DND-41 (cell line): ENCODE measurements at regions not wholly inside any gene's neighbourhood (a gene's known extent, or its start where the extent isn't known, plus 50 kb on each side); places are given as distances from the start of the nearest gene placed in this dataset.

ENCODE experiments used
- ATAC-seq: fragments of 200-7000 bp; cut with Tn5 transposase; 3 replicates; pipeline ENCODE4 v1.9.1; 2021; ENCODE audit warnings: low read depth; ENCODE audit not compliant: insufficient read depth
- DNase-seq: peaks from one replicate; pipeline ENCODE4 v3.0.0-alpha.2; 2020
- H2AFZ ChIP-seq: 2 replicates; pipeline ENCODE4 v1.6.0; 2012; ENCODE audit warnings: low read depth, low read length
- H3K27ac ChIP-seq: 2 replicates; pipeline ENCODE4 v1.5.1; 2012; ENCODE audit warnings: low read length, inconsistent platforms
- H3K27me3 ChIP-seq: fragments of 200-600 bp; sonication (generic); 2 replicates; pipeline ENCODE4 v1.6.0; 2012; ENCODE audit warnings: low read length, mild to moderate bottlenecking, inconsistent platforms; ENCODE audit not compliant: insufficient read depth, poor library complexity
- H3K36me3 ChIP-seq: 2 replicates; pipeline ENCODE4 v1.5.1; 2012; ENCODE audit warnings: low read length, inconsistent platforms; ENCODE audit not compliant: insufficient read depth
- H3K4me1 ChIP-seq: 2 replicates; pipeline ENCODE4 v1.5.1; 2012; ENCODE audit warnings: mild to moderate bottlenecking, low read length; ENCODE audit not compliant: insufficient read depth
- H3K4me2 ChIP-seq: 2 replicates; pipeline ENCODE4 v1.6.0; 2012; ENCODE audit warnings: mild to moderate bottlenecking, moderate library complexity, low read length, inconsistent platforms; ENCODE audit not compliant: insufficient read depth
- H3K4me3 ChIP-seq, 2 experiments: fragments of 200-600 bp in 1 of 2; shearing (Covaris generic) in 1 of 2; 2 replicates each; pipeline ENCODE4 v1.5.1; 2012 to 2016; ENCODE audit warnings: inconsistent platforms in 2 of 2, low read length in 2 of 2, mild to moderate bottlenecking in 2 of 2, low read depth in 1 of 2, moderate library complexity in 1 of 2
- H3K79me2 ChIP-seq: 2 replicates; pipeline ENCODE4 v1.6.0; 2012; ENCODE audit warnings: low read length, inconsistent platforms; ENCODE audit not compliant: insufficient read depth
- H3K9ac ChIP-seq: 2 replicates; pipeline ENCODE4 v1.6.0; 2012; ENCODE audit warnings: low read depth, mild to moderate bottlenecking, inconsistent platforms, low read length, moderate library complexity
- H3K9me3 ChIP-seq: 2 replicates; pipeline ENCODE4 v1.5.1; 2012; ENCODE audit warnings: low read length, moderate library complexity, mild to moderate bottlenecking, inconsistent platforms; ENCODE audit not compliant: insufficient read depth, severe bottlenecking
- H4K20me1 ChIP-seq: 2 replicates; pipeline ENCODE4 v1.6.0; 2012; ENCODE audit warnings: low read length; ENCODE audit not compliant: insufficient read depth
- EZH2 ChIP-seq: IDR thresholded peaks from 3 replicates; pipeline ENCODE4 v1.6.1; 2012; ENCODE audit warnings: borderline replicate concordance, low read depth, mild to moderate bottlenecking, moderate library complexity, low read length, inconsistent platforms; ENCODE audit not compliant: severe bottlenecking
- TF ChIP-seq, protein P1 (sequence below): IDR thresholded peaks from 2 replicates; pipeline ENCODE4 v1.5.1; 2012; ENCODE audit warnings: borderline replicate concordance, low read length, moderate library complexity, mild to moderate bottlenecking; ENCODE audit not compliant: poor library complexity, severe bottlenecking; ENCODE audit errors: extremely low read depth

DNA sequence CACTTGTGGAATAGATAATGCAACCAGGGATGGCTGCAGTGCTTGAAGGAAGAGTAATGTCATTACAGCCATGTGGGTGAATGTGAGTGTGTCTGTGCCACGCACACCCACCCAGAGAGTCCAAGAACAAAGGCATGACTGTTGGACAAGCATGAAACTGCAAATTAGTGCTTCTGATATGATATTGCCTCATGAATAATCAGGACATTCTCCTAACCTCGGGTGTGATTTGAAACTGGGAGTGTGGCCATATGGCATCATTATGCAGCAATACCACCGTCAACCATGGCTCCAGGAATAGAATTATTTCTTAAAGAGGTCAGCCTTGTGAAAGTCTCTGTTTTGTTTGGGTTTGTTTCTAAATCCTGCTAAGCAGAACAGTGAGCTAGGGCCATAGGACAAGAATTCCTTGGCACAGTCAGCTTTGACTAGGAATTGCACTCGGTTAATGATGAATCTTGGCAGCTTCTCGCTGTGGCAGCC lies 678.0 kb upstream of the RAB6C start:
- Histone ChIP-seq H3K9me3 (no peaks in the 10 kb centered on the region), H3K4me1 (no peaks in the 10 kb centered on the region), H3K4me2 (no peak overlapping the region), H3K27me3 (no peaks in the 10 kb centered on the region), H4K20me1 (no peaks in the 10 kb centered on the region), H3K9ac (no peak overlapping the region), H3K36me3 (no peaks in the 10 kb centered on the region), H3K79me2 (no peaks in the 10 kb centered on the region), H3K4me3 (no peak overlapping the region), H2AFZ (no peak overlapping the region), H3K27ac (no peak overlapping the region)
- DNase-seq (no peak), ATAC-seq (no peak)
- no peak for TF ChIP-seq EZH2
- TF ChIP-seq, protein P1, sequence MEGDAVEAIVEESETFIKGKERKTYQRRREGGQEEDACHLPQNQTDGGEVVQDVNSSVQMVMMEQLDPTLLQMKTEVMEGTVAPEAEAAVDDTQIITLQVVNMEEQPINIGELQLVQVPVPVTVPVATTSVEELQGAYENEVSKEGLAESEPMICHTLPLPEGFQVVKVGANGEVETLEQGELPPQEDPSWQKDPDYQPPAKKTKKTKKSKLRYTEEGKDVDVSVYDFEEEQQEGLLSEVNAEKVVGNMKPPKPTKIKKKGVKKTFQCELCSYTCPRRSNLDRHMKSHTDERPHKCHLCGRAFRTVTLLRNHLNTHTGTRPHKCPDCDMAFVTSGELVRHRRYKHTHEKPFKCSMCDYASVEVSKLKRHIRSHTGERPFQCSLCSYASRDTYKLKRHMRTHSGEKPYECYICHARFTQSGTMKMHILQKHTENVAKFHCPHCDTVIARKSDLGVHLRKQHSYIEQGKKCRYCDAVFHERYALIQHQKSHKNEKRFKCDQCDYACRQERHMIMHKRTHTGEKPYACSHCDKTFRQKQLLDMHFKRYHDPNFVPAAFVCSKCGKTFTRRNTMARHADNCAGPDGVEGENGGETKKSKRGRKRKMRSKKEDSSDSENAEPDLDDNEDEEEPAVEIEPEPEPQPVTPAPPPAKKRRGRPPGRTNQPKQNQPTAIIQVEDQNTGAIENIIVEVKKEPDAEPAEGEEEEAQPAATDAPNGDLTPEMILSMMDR, result no peak

DNA sequence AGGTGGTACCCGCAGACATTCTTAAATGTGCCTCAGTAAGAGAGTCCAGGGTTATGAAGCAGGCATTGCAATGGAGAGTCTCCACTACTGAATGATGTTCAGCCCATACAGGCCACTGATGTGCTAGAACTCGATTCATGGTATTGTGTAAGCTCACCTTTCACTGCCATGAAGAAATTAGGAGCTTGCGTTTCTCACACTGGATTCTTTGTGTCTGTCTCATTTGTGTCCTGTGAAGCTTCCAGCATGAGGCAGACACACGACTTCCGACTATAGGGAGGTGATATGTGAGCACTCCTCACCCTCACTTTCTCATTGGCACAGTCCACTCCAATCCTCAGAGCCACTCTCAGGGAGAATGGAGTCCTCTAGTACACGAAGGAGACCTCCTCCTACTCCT lies 677.4 kb upstream of the RAB6C start:
- no peaks in the 10 kb centered on the region for H3K9me3 ChIP-seq
- H4K20me1 ChIP-seq, result no peaks in the 10 kb centered on the region
- H3K27ac ChIP-seq, result no peak overlapping the region
- H2AFZ ChIP-seq, result no peak overlapping the region
- H3K36me3 ChIP-seq, result no peaks in the 10 kb centered on the region
- ATAC-seq (no peak), DNase-seq (no peak)
- no peaks in the 10 kb centered on the region for H3K79me2 ChIP-seq
- TF ChIP-seq, protein P1, result no peak
- no peak for TF ChIP-seq EZH2
- H3K4me2 ChIP-seq, result no peak overlapping the region
- no peak overlapping the region for H3K4me3 ChIP-seq
- H3K4me1 ChIP-seq, result no peaks in the 10 kb centered on the region
- no peaks in the 10 kb centered on the region for H3K27me3 ChIP-seq
- no peak overlapping the region for H3K9ac ChIP-seq

DNA sequence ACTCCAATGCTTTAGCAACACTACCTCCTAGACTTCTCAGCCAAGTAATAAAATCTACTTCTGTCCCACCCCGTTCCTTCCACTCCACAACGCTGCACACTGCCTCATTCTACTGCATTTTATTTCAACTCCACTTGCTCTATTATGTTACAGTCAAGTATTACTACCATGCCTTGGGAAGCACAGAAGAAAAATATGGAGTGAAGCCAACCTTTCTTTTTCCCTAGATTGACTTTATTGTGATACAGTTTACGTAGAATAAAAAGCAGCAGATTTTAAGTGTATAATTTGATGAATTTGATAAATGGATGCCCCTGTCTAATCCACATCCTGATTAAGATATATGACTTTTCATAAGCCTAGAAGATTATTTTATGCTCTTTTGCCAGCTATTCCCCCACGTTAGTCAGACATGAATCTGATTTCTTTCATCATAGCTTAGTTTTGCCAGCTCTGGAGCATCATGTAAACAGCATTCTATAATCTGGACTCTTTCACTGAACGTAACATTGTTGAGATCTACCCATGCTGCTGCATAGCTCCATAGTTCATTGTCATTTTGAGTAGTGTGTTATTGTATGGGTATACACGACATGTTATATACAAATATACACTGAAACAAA lies 676.8 kb upstream of the RAB6C start:
- H3K4me1 ChIP-seq, result no peaks in the 10 kb centered on the region
- no peak overlapping the region for H2AFZ ChIP-seq
- H3K4me3 ChIP-seq, result no peak overlapping the region
- H3K36me3 ChIP-seq, result no peaks in the 10 kb centered on the region
- H3K27me3 ChIP-seq, result no peaks in the 10 kb centered on the region
- no peak overlapping the region for H3K27ac ChIP-seq
- H3K9ac ChIP-seq, result no peak overlapping the region
- H3K79me2 ChIP-seq, result no peaks in the 10 kb centered on the region
- TF ChIP-seq, protein P1, result no peak
- TF ChIP-seq EZH2, result no peak
- no peaks in the 10 kb centered on the region for H4K20me1 ChIP-seq
- ATAC-seq (no peak), DNase-seq (no peak)
- H3K9me3 ChIP-seq, result no peaks in the 10 kb centered on the region
- H3K4me2 ChIP-seq, result no peak overlapping the region

DNA sequence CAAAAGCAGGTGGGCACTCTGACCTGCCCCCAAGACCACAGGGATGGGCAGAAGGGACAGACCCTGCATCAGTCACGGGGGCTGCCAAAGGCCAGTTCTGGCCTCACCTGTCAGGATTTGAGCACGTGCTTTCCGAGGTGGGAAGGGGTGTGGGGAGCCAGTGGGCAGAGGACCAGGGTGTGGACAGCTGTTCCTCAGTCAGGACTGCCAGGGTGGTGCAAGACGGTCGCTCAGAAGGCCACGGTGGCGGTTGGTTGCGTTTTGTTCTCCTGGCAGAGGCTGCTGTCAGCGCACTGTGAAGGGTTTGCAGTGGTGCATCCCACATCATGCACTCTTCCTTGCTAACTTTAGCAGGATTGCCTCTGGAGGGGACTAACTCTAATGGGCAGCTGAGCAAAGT lies 665.3 kb upstream of the RAB6C start:
- H4K20me1 ChIP-seq, result no peaks in the 10 kb centered on the region
- H3K27ac ChIP-seq, result no peak overlapping the region
- no peak overlapping the region for H3K9ac ChIP-seq
- DNase-seq, result no peak
- H3K4me2 ChIP-seq, result no peak overlapping the region
- H3K9me3 ChIP-seq, result no peaks in the 10 kb centered on the region
- TF ChIP-seq, protein P1, result no peak
- no peak for TF ChIP-seq EZH2
- no peak for ATAC-seq
- no peak overlapping the region for H3K4me3 ChIP-seq
- H3K4me1 ChIP-seq, result no peaks in the 10 kb centered on the region
- no peaks in the 10 kb centered on the region for H3K27me3 ChIP-seq
- no peak overlapping the region for H2AFZ ChIP-seq
- H3K36me3 ChIP-seq, result no peaks in the 10 kb centered on the region
- no peaks in the 10 kb centered on the region for H3K79me2 ChIP-seq
